Smooth muscle cell (in vitro differentiated cells): ENCODE measurements at regions not wholly inside any gene's neighbourhood (a gene's known extent, or its start where the extent isn't known, plus 50 kb on each side); places are given as distances from the start of the nearest gene placed in this dataset.

Source experiments
- DNase-seq: peaks from one replicate; lab custom pipeline; 2025; ENCODE audit not compliant: unreplicated experiment; lab: John Stamatoyannopoulos, UW
- H2AFZ ChIP-seq: fragments of 200-600 bp; sonication (generic); 2 replicates; pipeline ENCODE4 v1.6.0; 2016; ENCODE audit warnings: antibody characterized with exemption, low read depth, mild to moderate bottlenecking
- H3F3A ChIP-seq: fragments of 200-600 bp; sonication (generic); 2 replicates; pipeline ENCODE4 v1.6.0; 2017; ENCODE audit warnings: antibody characterized with exemption, low read depth
- H3K27ac ChIP-seq: fragments of 200-600 bp; sonication (generic); 2 replicates; pipeline ENCODE4 v1.5.1; 2016; ENCODE audit warnings: low read depth, mild to moderate bottlenecking
- H3K27me3 ChIP-seq: fragments of 200-600 bp; sonication (generic); 2 replicates; pipeline ENCODE4 v1.6.1; 2016; ENCODE audit warnings: low read depth, mild to moderate bottlenecking
- H3K36me3 ChIP-seq: fragments of 200-600 bp; sonication (generic); 2 replicates; pipeline ENCODE4 v1.5.1; 2016; ENCODE audit warnings: low read depth
- H3K4me1 ChIP-seq: fragments of 200-600 bp; sonication (generic); 2 replicates; pipeline ENCODE4 v1.5.1; 2016; ENCODE audit warnings: low read depth
- H3K4me2 ChIP-seq: fragments of 200-600 bp; sonication (generic); 2 replicates; pipeline ENCODE4 v1.6.0; 2016; ENCODE audit warnings: mild to moderate bottlenecking
- H3K4me3 ChIP-seq: fragments of 200-600 bp; sonication (generic); 2 replicates; pipeline ENCODE4 v1.5.1; 2016; ENCODE audit warnings: mild to moderate bottlenecking
- H3K79me2 ChIP-seq: fragments of 200-600 bp; sonication (generic); 2 replicates; pipeline ENCODE4 v1.6.0; 2016; ENCODE audit warnings: low read depth, mild to moderate bottlenecking
- H3K9ac ChIP-seq: fragments of 200-600 bp; sonication (generic); 2 replicates; pipeline ENCODE4 v1.6.0; 2016; ENCODE audit warnings: low read depth
- H3K9me3 ChIP-seq: fragments of 200-600 bp; sonication (generic); replicated peaks from 2 replicates; pipeline ENCODE4 v1.5.1; 2016; ENCODE audit warnings: low read depth
- H4K20me1 ChIP-seq: fragments of 200-600 bp; sonication (generic); 2 replicates; pipeline ENCODE4 v1.6.0; 2016; ENCODE audit warnings: low read depth
- CTCF ChIP-seq: fragments of 200-600 bp; sonication (generic); IDR thresholded peaks from 2 replicates; pipeline ENCODE4 v1.5.1; 2017; ENCODE audit warnings: borderline replicate concordance, mild to moderate bottlenecking, antibody characterized with exemption; ENCODE audit not compliant: insufficient read depth, poor library complexity, severe bottlenecking
- WGBS: methylation state at CpG from one replicate; pipeline ENCODE4 v1.1.7; 2016; ENCODE audit warnings: low lambda C conversion rate; 5-methylcytosine and 5-hydroxymethylcytosine counted together

GRCh38 chr20:24735263-24735662 is 213.8 kb upstream of the CST7 start:
- Histone ChIP-seq H3F3A (peaks cover 13% of the 10 kb centered on the region), H3K9me3 (no peaks in the 10 kb centered on the region), H3K36me3 (no peaks in the 10 kb centered on the region), H3K4me2 (peak overlapping the region; percentile 65), H3K4me3 (no peak overlapping the region), H4K20me1 (no peaks in the 10 kb centered on the region), H3K79me2 (no peaks in the 10 kb centered on the region), H2AFZ (no peak overlapping the region), H3K4me1 (no peaks in the 10 kb centered on the region), H3K27me3 (no peaks in the 10 kb centered on the region), H3K27ac (peak overlapping the region; percentile 65), H3K9ac (peak overlapping the region; percentile 26)
- 34% methylated on average over 7 of the region's 7 CpGs for WGBS
- DNase-seq = no peak
- no peak for TF ChIP-seq CTCF

- H3K4me3 ChIP-seq = no peak overlapping the region
- H3K36me3 ChIP-seq = no peaks in the 10 kb centered on the region
- no peak for DNase-seq
- H3K27me3 ChIP-seq = no peaks in the 10 kb centered on the region
- 28% methylated on average over 10 of the region's 10 CpGs for WGBS
- no peaks in the 10 kb centered on the region for H3K79me2 ChIP-seq
- H3K9ac ChIP-seq = peak overlapping the region; percentile 26
- peaks cover 13% of the 10 kb centered on the region for H3F3A ChIP-seq
- H3K9me3 ChIP-seq = no peaks in the 10 kb centered on the region
- no peak for TF ChIP-seq CTCF
- no peaks in the 10 kb centered on the region for H4K20me1 ChIP-seq
- peak overlapping the region; percentile 65 for H3K4me2 ChIP-seq
- no peaks in the 10 kb centered on the region for H3K4me1 ChIP-seq
- no peak overlapping the region for H2AFZ ChIP-seq
- H3K27ac ChIP-seq = peak overlapping the region; percentile 65
These were observed 212.8 kb upstream of the CST7 start for GRCh38 chr20:24736131-24736843.

DNA sequence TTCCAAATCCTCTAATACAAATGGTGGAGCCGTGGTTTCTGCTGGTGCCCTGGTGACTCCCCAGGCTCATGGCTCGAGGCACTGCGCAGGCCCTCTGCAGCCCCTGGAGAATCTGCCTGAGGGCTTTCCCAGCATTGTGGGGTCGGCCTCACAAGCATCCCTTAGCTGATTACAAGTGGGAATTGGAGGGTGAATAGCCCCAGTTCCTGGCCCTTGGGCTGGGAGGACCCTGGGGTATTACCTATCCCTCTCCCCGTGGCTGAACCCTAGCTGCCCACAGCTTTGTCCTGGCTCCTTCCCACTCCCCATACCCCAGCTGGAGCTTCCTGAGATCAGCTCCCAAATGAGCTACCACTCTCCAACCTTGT is 212.2 kb upstream of the CST7 start:
- Histone ChIP-seq H3K27me3 (no peaks in the 10 kb centered on the region), H3K9me3 (no peaks in the 10 kb centered on the region), H3K79me2 (no peaks in the 10 kb centered on the region), H3K27ac (no peak overlapping the region), H3F3A (peaks cover 13% of the 10 kb centered on the region), H4K20me1 (no peaks in the 10 kb centered on the region), H3K4me2 (peak overlapping the region; percentile 65), H3K9ac (no peak overlapping the region), H3K4me3 (no peak overlapping the region), H3K4me1 (no peaks in the 10 kb centered on the region), H2AFZ (no peak overlapping the region), H3K36me3 (no peaks in the 10 kb centered on the region)
- no peak for TF ChIP-seq CTCF
- 90% methylated on average over 5 of the region's 5 CpGs for WGBS
- DNase-seq = no peak
